Tibial nerve (tissue), 4 donors: ENCODE measurements at regions not wholly inside any gene's neighbourhood (a gene's known extent, or its start where the extent isn't known, plus 50 kb on each side); places are given as distances from the start of the nearest gene placed in this dataset.

ENCODE experiments used
- DNase-seq, 2 donors: peaks; one replicate each; pipeline ENCODE4 v3.0.0-alpha.2; 2019; ENCODE audit warnings: low spot score in 2 of 2
- H3K27ac ChIP-seq, 4 donors: fragments of 200-600 bp; sonication (generic) in 3 of 4; one replicate each; pipeline ENCODE4 v1.5.1; 2017 to 2019; ENCODE audit warnings: mild to moderate bottlenecking in 1 of 4
- H3K27me3 ChIP-seq, 2 donors: fragments of 200-600 bp; sonication (generic) in 1 of 2; one replicate each; pipeline versions ENCODE4 v1.5.1 to v1.6.0; 2017 to 2019
- H3K36me3 ChIP-seq, 3 donors: fragments of 200-600 bp; sonication (generic); one replicate each; pipeline ENCODE4 v1.5.1; 2018 to 2019
- H3K4me1 ChIP-seq, 4 donors: fragments of 200-600 bp; sonication (generic) in 3 of 4; one replicate each; pipeline ENCODE4 v1.5.1; 2017 to 2019
- H3K4me3 ChIP-seq, 4 donors: fragments of 200-600 bp; sonication (generic) in 3 of 4; one replicate each; pipeline ENCODE4 v1.5.1; 2017 to 2019; ENCODE audit warnings: mild to moderate bottlenecking in 1 of 4, moderate library complexity in 1 of 4
- H3K9me3 ChIP-seq, 4 donors: fragments of 200-600 bp; sonication (generic) in 3 of 4; one replicate each; pipeline ENCODE4 v1.5.1; 2017 to 2019
- EP300 ChIP-seq, 2 donors: sonication (generic); formaldehyde crosslinking; IDR thresholded peaks; one replicate each; pipeline ENCODE4 v1.6.1; 2017; ENCODE audit warnings: antibody characterized with exemption in 2 of 2, mild to moderate bottlenecking in 1 of 2
- POLR2A ChIP-seq, 2 donors: fragments of 450-650 bp; IDR thresholded peaks; one replicate each; pipeline ENCODE4 v1.6.1; 2017; ENCODE audit warnings: antibody characterized with exemption in 2 of 2, mild to moderate bottlenecking in 2 of 2, moderate library complexity in 2 of 2
- WGBS, 2 donors: methylation state at CpG; one replicate each; pipeline ENCODE4 v1.1.5; 2018; 5-methylcytosine and 5-hydroxymethylcytosine counted together
- TF ChIP-seq, protein P1 (sequence below), 5 experiments: fragments of 200-600 bp in 3 of 5; fragments of 450-650 bp in 2 of 5; sonication (generic) in 3 of 5; IDR thresholded peaks; one replicate each; pipeline ENCODE4 v1.5.1; 2016 to 2019; ENCODE audit warnings: antibody characterized with exemption in 5 of 5, mild to moderate bottlenecking in 3 of 5, moderate library complexity in 2 of 5

DNA sequence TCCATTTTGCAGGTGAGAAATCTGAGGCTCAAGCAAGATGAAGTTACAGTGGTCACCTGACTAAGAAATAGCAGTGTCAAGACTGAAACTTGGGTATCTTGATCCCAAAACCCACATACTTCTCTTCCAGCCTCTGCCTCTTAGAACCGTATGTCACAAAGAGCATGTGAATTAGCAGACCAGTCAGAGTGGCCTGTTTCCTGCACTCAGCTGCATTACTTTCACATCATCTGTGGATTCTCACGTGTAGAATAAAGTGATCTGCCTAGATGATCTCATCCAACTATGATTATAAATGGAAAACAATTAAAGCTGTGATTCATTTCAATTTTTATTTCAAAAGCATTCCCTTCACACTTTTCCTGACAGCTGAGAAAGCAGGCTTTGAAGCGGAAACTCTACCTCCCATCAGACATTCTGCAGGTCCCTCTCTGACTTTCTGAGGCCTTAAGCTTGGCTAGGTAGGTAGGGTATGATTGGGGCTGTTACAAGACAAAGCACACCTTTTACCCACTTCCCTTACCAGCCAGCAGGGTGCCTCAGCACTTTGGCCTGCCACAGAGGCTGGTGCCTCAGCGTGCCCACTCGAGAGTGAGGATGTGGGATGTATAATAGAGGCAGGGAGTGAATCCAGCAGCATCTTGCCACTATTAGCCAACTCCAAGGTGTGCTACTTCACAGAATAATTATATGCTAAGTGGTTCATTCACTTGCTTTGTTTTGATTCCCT is 70.2 kb upstream of the PDE1C start:
- Histone ChIP-seq H3K4me3 (no peak overlapping the region), H3K4me1 (no peaks in the 10 kb centered on the region), H3K36me3 (no peaks in the 10 kb centered on the region), H3K27me3 (no peaks in the 10 kb centered on the region), H3K27ac (no peak overlapping the region), H3K9me3 (no peaks in the 10 kb centered on the region)
- no peak for DNase-seq
- TF ChIP-seq EP300 (IDR thresholded peaks at IDR 0.05): no peak
- TF ChIP-seq, protein P1, sequence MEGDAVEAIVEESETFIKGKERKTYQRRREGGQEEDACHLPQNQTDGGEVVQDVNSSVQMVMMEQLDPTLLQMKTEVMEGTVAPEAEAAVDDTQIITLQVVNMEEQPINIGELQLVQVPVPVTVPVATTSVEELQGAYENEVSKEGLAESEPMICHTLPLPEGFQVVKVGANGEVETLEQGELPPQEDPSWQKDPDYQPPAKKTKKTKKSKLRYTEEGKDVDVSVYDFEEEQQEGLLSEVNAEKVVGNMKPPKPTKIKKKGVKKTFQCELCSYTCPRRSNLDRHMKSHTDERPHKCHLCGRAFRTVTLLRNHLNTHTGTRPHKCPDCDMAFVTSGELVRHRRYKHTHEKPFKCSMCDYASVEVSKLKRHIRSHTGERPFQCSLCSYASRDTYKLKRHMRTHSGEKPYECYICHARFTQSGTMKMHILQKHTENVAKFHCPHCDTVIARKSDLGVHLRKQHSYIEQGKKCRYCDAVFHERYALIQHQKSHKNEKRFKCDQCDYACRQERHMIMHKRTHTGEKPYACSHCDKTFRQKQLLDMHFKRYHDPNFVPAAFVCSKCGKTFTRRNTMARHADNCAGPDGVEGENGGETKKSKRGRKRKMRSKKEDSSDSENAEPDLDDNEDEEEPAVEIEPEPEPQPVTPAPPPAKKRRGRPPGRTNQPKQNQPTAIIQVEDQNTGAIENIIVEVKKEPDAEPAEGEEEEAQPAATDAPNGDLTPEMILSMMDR (IDR thresholded peaks at IDR 0.05): no peak
- TF ChIP-seq POLR2A (IDR thresholded peaks at IDR 0.05): no peak
- 65 to 71% methylated on average over 5 of the region's 5 CpGs for WGBS, 2 donors

DNA sequence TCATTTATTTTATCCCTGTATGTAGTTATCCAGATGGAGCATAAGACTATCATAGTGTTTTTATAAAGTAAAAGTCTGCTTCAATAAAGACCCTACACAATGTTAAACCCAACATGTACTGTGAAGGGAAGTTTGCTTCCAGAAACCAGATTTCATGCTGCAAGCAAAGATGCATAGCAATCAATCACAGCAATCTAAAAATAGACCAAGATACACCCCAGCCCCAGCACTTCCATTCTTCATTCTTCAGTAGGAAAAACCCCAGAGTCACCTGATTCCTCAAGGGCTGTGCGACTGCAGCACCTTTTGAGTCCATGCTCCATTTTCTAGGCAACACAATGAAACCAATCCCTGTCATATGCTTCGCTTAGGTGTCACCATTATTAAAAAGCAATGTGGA is 66.9 kb upstream of the PDE1C start:
- no peak overlapping the region for H3K4me3 ChIP-seq
- no peaks in the 10 kb centered on the region for H3K36me3 ChIP-seq
- H3K9me3 ChIP-seq: peaks cover 0 to 14% (median 4%) of the 10 kb centered on the region in 4 donors
- no peaks in the 10 kb centered on the region for H3K4me1 ChIP-seq
- H3K27me3 ChIP-seq: no peaks in the 10 kb centered on the region
- no peak overlapping the region for H3K27ac ChIP-seq
- no peak for TF ChIP-seq POLR2A (IDR thresholded peaks at IDR 0.05)
- TF ChIP-seq EP300 (IDR thresholded peaks at IDR 0.05): no peak
- TF ChIP-seq, protein P1 (IDR thresholded peaks at IDR 0.05): no peak
- 80 to 88% methylated on average over 2 of the region's 2 CpGs for WGBS, 2 donors
- no peak for DNase-seq

DNA sequence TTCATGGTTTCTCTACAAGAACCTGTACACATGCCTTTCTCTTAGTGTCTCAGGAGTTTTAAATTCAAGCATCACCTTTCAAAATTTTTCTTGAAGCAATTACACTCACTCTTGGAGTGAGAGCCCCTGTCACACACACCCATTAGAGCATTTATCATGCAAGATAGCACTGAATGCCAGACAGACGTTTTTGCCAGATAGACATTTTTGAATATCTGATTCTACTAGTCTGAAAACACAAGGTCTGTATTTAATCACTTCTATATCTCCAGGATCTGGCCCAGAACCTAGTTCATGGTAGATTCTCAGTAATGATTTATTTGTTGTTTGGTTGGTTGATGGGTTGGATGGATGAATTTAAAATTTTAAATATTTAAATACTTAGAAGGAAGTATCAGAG is 60.9 kb upstream of the PDE1C start:
- no peaks in the 10 kb centered on the region for H3K36me3 ChIP-seq
- H3K4me3 ChIP-seq: no peak overlapping the region
- no peak overlapping the region for H3K27ac ChIP-seq
- 42 to 52% methylated on average over 1 of the region's 1 CpG for WGBS, 2 donors
- no peaks in the 10 kb centered on the region for H3K27me3 ChIP-seq
- peaks cover 0 to 18% (median 6%) of the 10 kb centered on the region in 4 donors for H3K9me3 ChIP-seq
- no peak for DNase-seq
- no peaks in the 10 kb centered on the region for H3K4me1 ChIP-seq
- TF ChIP-seq POLR2A (IDR thresholded peaks at IDR 0.05) (no peak), EP300 (IDR thresholded peaks at IDR 0.05) (no peak)
- TF ChIP-seq, protein P1 (IDR thresholded peaks at IDR 0.05): no peak

DNA sequence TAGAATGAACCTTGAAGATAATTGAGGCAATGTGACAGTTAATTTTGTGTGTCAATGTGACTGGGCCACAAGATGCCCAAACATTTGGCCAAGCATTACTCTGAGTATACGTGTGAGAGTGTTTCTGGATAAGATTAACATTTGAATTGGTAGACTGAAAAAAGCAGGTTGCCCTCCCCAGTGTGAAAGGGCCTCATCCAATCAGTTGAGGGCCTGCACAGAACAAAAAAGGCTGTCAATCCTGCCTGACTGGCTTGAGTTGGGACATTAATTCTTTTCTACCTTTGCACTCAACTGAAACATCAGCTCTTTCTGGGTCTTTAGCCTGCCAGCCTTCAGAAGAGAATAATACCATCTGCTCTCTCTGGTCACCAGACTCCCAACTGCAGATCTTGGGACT is 56.6 kb upstream of the PDE1C start:
- no peaks in the 10 kb centered on the region for H3K4me1 ChIP-seq
- H3K4me3 ChIP-seq: no peak overlapping the region
- no peaks in the 10 kb centered on the region for H3K27me3 ChIP-seq
- no peak overlapping the region for H3K27ac ChIP-seq
- 67 to 70% methylated on average over 1 of the region's 1 CpG for WGBS, 2 donors
- H3K9me3 ChIP-seq: peaks cover 0 to 35% (median 4%) of the 10 kb centered on the region in 4 donors
- no peaks in the 10 kb centered on the region for H3K36me3 ChIP-seq
- DNase-seq: no peak
- TF ChIP-seq, protein P1 (IDR thresholded peaks at IDR 0.05): no peak
- no peak for TF ChIP-seq POLR2A (IDR thresholded peaks at IDR 0.05)
